Sigmoid colon (tissue), 4 donors: ENCODE measurements at regions not wholly inside any gene's neighbourhood (a gene's known extent, or its start where the extent isn't known, plus 50 kb on each side); places are given as distances from the start of the nearest gene placed in this dataset.

ENCODE experiments used
- CTCF ChIP-seq, 4 experiments: fragments of 450-650 bp in 3 of 4; fragments of 200-600 bp in 1 of 4; IDR thresholded peaks; one replicate each; pipeline ENCODE4 v1.5.1; 2016 to 2019; ENCODE audit warnings: antibody characterized with exemption in 4 of 4, mild to moderate bottlenecking in 3 of 4, moderate library complexity in 2 of 4
- EP300 ChIP-seq, 4 donors: sonication (generic); formaldehyde crosslinking; IDR thresholded peaks; one replicate each; pipeline ENCODE4 v1.6.1; 2017; ENCODE audit warnings: antibody characterized with exemption in 4 of 4
- POLR2A ChIP-seq, 2 donors: fragments of 450-650 bp; IDR thresholded peaks; one replicate each; pipeline ENCODE4 v1.6.1; 2016; ENCODE audit warnings: antibody characterized with exemption in 2 of 2, mild to moderate bottlenecking in 2 of 2, moderate library complexity in 2 of 2
- POLR2AphosphoS5 ChIP-seq, 4 donors: sonication (generic); formaldehyde crosslinking; IDR thresholded peaks; one replicate each; pipeline ENCODE4 v1.6.1; 2017; ENCODE audit warnings: antibody characterized with exemption in 4 of 4

GRCh38 chr4:187301923-187302322, 578.3 kb upstream of the FAT1 start:
- TF ChIP-seq EP300 (IDR thresholded peaks at IDR 0.05) (no peak), CTCF (IDR thresholded peaks at IDR 0.05) (no peak), POLR2A (IDR thresholded peaks at IDR 0.05) (no peak), POLR2AphosphoS5 (IDR thresholded peaks at IDR 0.05) (no peak)
